ENCODE measurements at regions not wholly inside any gene's neighbourhood (a gene's known extent, or its start where the extent isn't known, plus 50 kb on each side); places are given as distances from the start of the nearest gene placed in this dataset.

- TF ChIP-seq POLR2AphosphoS5 (IDR thresholded peaks at IDR 0.05): no peak
- no peak for TF ChIP-seq CTCF (IDR thresholded peaks at IDR 0.05)
Observed at GRCh38 chr10:61819208-61819607, 82.3 kb upstream of the ARID5B start.
